ENCODE measurements at regions not wholly inside any gene's neighbourhood (a gene's known extent, or its start where the extent isn't known, plus 50 kb on each side); places are given as distances from the start of the nearest gene placed in this dataset.
"Not testable (repeated sequence)": the region's sequence is repeated elsewhere in the genome, so short reads cannot be mapped to it uniquely, and the experiment has no call there.

- no peak for DNase-seq (ENCODE audit: low read depth in 2 of 2)
Observed at GRCh38 chr4:31016322-31017061, 296.3 kb downstream of the PCDH7 start.

GRCh38 chr4:31020363-31020762 lies 300.2 kb downstream of the PCDH7 start:
- no peak for DNase-seq (ENCODE audit: low read depth in 2 of 2)

GRCh38 chr4:31021008-31021407 lies 300.8 kb downstream of the PCDH7 start:
- DNase-seq (ENCODE audit: low read depth in 2 of 2) = no peak

GRCh38 chr4:31022702-31023101 lies 302.5 kb downstream of the PCDH7 start:
- no peak for DNase-seq (ENCODE audit: low read depth in 2 of 2)

- DNase-seq (ENCODE audit: low read depth in 2 of 2) = no peak
Observed at GRCh38 chr4:31023109-31023508, 302.9 kb downstream of the PCDH7 start.

- DNase-seq (ENCODE audit: low read depth in 2 of 2) = no peak
Observed at GRCh38 chr4:31023742-31024141, 303.6 kb downstream of the PCDH7 start.

- DNase-seq (ENCODE audit: low read depth in 2 of 2) = not testable (repeated sequence)
Observed at GRCh38 chr4:31024781-31025180, 304.6 kb downstream of the PCDH7 start.

- no peak for DNase-seq (ENCODE audit: low read depth in 2 of 2)
Observed at GRCh38 chr4:31026256-31026655, 306.1 kb downstream of the PCDH7 start.

GRCh38 chr4:31034550-31034949 lies 314.4 kb downstream of the PCDH7 start:
- DNase-seq (ENCODE audit: low read depth in 2 of 2) = no peak

GRCh38 chr4:31035761-31036160 lies 315.6 kb downstream of the PCDH7 start:
- no peak for DNase-seq (ENCODE audit: low read depth in 2 of 2)

- DNase-seq (ENCODE audit: low read depth in 2 of 2) = no peak
Observed at GRCh38 chr4:31037703-31038102, 317.5 kb downstream of the PCDH7 start.

GRCh38 chr4:31039382-31039781 lies 319.2 kb downstream of the PCDH7 start:
- no peak for DNase-seq (ENCODE audit: low read depth in 2 of 2)

- DNase-seq (ENCODE audit: low read depth in 2 of 2) = no peak
Observed at GRCh38 chr4:31040106-31040505, 319.9 kb downstream of the PCDH7 start.

- no peak for DNase-seq (ENCODE audit: low read depth in 2 of 2)
Observed at GRCh38 chr4:31041385-31041784, 321.2 kb downstream of the PCDH7 start.

GRCh38 chr4:31041853-31042252 lies 321.7 kb downstream of the PCDH7 start:
- DNase-seq (ENCODE audit: low read depth in 2 of 2) = no peak

GRCh38 chr4:31043382-31044062 lies 323.4 kb downstream of the PCDH7 start:
- no peak for DNase-seq (ENCODE audit: low read depth in 2 of 2)

- DNase-seq (ENCODE audit: low read depth in 2 of 2) = no peak
Observed at GRCh38 chr4:31045151-31045550, 325.0 kb downstream of the PCDH7 start.

GRCh38 chr4:31045724-31046318 lies 325.7 kb downstream of the PCDH7 start:
- DNase-seq (ENCODE audit: low read depth in 2 of 2) = no peak

- DNase-seq (ENCODE audit: low read depth in 2 of 2) = no peak
Observed at GRCh38 chr4:31051151-31051550, 331.0 kb downstream of the PCDH7 start.

GRCh38 chr4:31051565-31051964 lies 331.4 kb downstream of the PCDH7 start:
- no peak for DNase-seq (ENCODE audit: low read depth in 2 of 2)

GRCh38 chr4:31052519-31052918 lies 332.4 kb downstream of the PCDH7 start:
- no peak for DNase-seq (ENCODE audit: low read depth in 2 of 2)

GRCh38 chr4:31053451-31053850 lies 333.3 kb downstream of the PCDH7 start:
- DNase-seq (ENCODE audit: low read depth in 2 of 2) = no peak

- DNase-seq (ENCODE audit: low read depth in 2 of 2) = no peak
Observed at GRCh38 chr4:31054295-31054694, 334.1 kb downstream of the PCDH7 start.

All from stimulated activated CD8-positive, alpha-beta memory T cell treated with anti-CD3 and anti-CD28 coated beads, Interleukin-2, amount 100 ng/mL, for 48 hours (primary cell).